ENCODE measurements at regions not wholly inside any gene's neighbourhood (a gene's known extent, or its start where the extent isn't known, plus 50 kb on each side); places are given as distances from the start of the nearest gene placed in this dataset.

GRCh38 chr12:90128526-90128925 lies 419.9 kb upstream of the ATP2B1 start:
- Mint-ChIP-seq H3K9me3 (peaks cover 9% of the 10 kb centered on the region), H3K4me1 (peaks cover 21% of the 10 kb centered on the region), H3K36me3 (peaks cover 8% of the 10 kb centered on the region), H3K4me3 (no peak overlapping the region), H3K27me3 (ENCODE audit: low read depth) (no peaks in the 10 kb centered on the region), H3K27ac (no peak overlapping the region)
- no peak for DNase-seq (ENCODE audit: low spot score in 2 of 2, unreplicated experiment in 2 of 2)
- no peak for TF ChIP-seq CTCF (IDR thresholded peaks at IDR 0.05; ENCODE audit: unreplicated experiment)

DNA sequence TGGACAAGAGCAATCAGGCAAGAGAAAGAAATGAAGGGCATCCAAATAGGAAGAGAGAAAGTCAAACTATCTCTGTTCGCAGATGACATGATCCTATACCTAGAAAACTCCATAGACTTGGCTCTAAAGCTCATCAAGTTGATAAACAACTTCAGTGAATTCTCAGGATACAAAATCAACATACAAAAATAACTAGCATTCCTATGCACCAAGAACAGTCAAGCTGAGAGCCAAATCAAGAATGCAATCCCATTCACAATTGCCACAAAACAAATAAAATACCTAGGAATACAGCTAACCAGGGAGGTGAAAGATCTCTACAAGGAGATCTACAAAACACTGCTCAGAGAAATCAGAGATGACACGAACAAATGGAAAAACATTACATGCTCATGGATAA lies 417.5 kb upstream of the ATP2B1 start:
- TF ChIP-seq CTCF (IDR thresholded peaks at IDR 0.05; ENCODE audit: unreplicated experiment): no peak
- H3K36me3 Mint-ChIP-seq: peaks cover 12% of the 10 kb centered on the region

DNA sequence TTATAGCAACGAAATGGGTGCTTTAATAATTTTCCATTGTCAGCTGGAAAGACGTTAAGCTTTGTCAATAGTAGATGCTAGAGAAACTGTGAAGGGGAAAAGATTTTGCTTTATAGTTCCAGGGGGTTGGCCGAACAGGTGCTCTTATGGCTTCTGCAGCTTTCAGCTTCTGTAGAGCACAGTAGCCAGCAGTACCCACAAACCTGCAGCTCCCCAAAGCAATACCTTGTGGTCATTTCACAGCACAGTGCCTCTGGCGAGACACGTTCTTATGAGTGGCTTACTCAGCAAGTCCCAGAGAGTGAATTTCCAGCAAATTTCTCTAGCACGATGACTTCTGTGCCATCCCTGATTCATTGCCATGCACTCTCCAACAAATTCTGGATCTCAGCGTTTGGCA lies 416.3 kb upstream of the ATP2B1 start:
- H3K4me1 Mint-ChIP-seq: peaks cover 6% of the 10 kb centered on the region
- DNase-seq (ENCODE audit: low spot score in 2 of 2, unreplicated experiment in 2 of 2): no peak
- H3K27me3 Mint-ChIP-seq (ENCODE audit: low read depth): no peaks in the 10 kb centered on the region
- no peak overlapping the region for H3K4me3 Mint-ChIP-seq
- no peak overlapping the region for H3K27ac Mint-ChIP-seq
- peaks cover 23% of the 10 kb centered on the region for H3K36me3 Mint-ChIP-seq
- H3K9me3 Mint-ChIP-seq: peaks cover 25% of the 10 kb centered on the region
- TF ChIP-seq CTCF (IDR thresholded peaks at IDR 0.05; ENCODE audit: unreplicated experiment): no peak

More for the DNA sequence above, 417.5 kb upstream of the ATP2B1 start:
- Mint-ChIP-seq H3K27me3 (ENCODE audit: low read depth) (no peaks in the 10 kb centered on the region), H3K4me1 (peaks cover 14% of the 10 kb centered on the region), H3K27ac (no peak overlapping the region), H3K9me3 (peaks cover 13% of the 10 kb centered on the region), H3K4me3 (no peak overlapping the region)
- DNase-seq (ENCODE audit: low spot score in 2 of 2, unreplicated experiment in 2 of 2): no peak

- DNase-seq (ENCODE audit: low spot score in 2 of 2, unreplicated experiment in 2 of 2): no peak
- Mint-ChIP-seq H3K36me3 (peaks cover 28% of the 10 kb centered on the region), H3K9me3 (peaks cover 32% of the 10 kb centered on the region), H3K27ac (no peak overlapping the region), H3K4me3 (no peak overlapping the region), H3K4me1 (peaks cover 4% of the 10 kb centered on the region), H3K27me3 (ENCODE audit: low read depth) (no peaks in the 10 kb centered on the region)
- TF ChIP-seq CTCF (IDR thresholded peaks at IDR 0.05; ENCODE audit: unreplicated experiment): no peak
These were observed 415.7 kb upstream of the ATP2B1 start for GRCh38 chr12:90124289-90124688.

GRCh38 chr12:90122681-90123080 lies 414.0 kb upstream of the ATP2B1 start:
- TF ChIP-seq CTCF (IDR thresholded peaks at IDR 0.05; ENCODE audit: unreplicated experiment): no peak
- peaks cover 42% of the 10 kb centered on the region for H3K9me3 Mint-ChIP-seq
- H3K4me3 Mint-ChIP-seq: no peak overlapping the region
- DNase-seq (ENCODE audit: low spot score in 2 of 2, unreplicated experiment in 2 of 2): no peak
- H3K36me3 Mint-ChIP-seq: peaks cover 37% of the 10 kb centered on the region
- H3K27me3 Mint-ChIP-seq (ENCODE audit: low read depth): no peaks in the 10 kb centered on the region
- H3K4me1 Mint-ChIP-seq: no peaks in the 10 kb centered on the region
- no peak overlapping the region for H3K27ac Mint-ChIP-seq

- DNase-seq (ENCODE audit: low spot score in 2 of 2, unreplicated experiment in 2 of 2): no peak
- no peak for TF ChIP-seq CTCF (IDR thresholded peaks at IDR 0.05; ENCODE audit: unreplicated experiment)
- Mint-ChIP-seq H3K27ac (no peak overlapping the region), H3K36me3 (peaks cover 31% of the 10 kb centered on the region), H3K4me1 (no peaks in the 10 kb centered on the region), H3K27me3 (ENCODE audit: low read depth) (no peaks in the 10 kb centered on the region), H3K9me3 (peaks cover 51% of the 10 kb centered on the region), H3K4me3 (no peak overlapping the region)
These were observed 412.0 kb upstream of the ATP2B1 start for GRCh38 chr12:90120627-90121026.

Measured in mesothelial cell of epicardium (in vitro differentiated cells).